HK-2 (cell line): ENCODE measurements at regions not wholly inside any gene's neighbourhood (a gene's known extent, or its start where the extent isn't known, plus 50 kb on each side); places are given as distances from the start of the nearest gene placed in this dataset.
A peak's percentile ranks its signal among the peaks of the same experiment; 100 is the strongest.

Experiments used
- DNase-seq: peaks from one replicate; pipeline ENCODE4 v3.0.0-alpha.2; 2018; ENCODE audit not compliant: unreplicated experiment

GRCh38 chr1:2916706-2917105 lies 104.6 kb upstream of the ACTRT2 start:
- no peak for DNase-seq

DNA sequence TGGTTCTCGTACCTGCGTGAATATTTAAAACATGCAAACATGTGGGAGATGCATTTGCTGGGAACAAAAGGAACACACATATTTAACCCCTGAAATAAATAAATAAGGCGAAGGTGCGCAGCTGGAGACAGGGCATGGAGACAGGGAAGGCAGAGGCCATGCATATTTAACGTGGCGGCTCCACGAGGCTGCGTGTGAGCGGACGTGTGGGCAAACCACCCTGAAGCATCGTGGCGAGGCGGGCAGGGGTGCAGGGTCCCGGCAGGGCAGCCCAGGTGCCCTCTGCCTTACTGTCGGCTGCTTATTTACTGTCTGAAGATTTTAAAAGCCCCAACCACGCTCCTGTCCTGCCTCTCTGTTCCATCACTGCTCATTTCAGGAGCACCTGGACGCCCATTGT lies 104.0 kb upstream of the ACTRT2 start:
- DNase-seq: no peak

GRCh38 chr1:2918441-2918840 lies 102.8 kb upstream of the ACTRT2 start:
- no peak for DNase-seq

- DNase-seq: no peak
Measured at GRCh38 chr1:2919841-2920240, 101.4 kb upstream of the ACTRT2 start.

DNA sequence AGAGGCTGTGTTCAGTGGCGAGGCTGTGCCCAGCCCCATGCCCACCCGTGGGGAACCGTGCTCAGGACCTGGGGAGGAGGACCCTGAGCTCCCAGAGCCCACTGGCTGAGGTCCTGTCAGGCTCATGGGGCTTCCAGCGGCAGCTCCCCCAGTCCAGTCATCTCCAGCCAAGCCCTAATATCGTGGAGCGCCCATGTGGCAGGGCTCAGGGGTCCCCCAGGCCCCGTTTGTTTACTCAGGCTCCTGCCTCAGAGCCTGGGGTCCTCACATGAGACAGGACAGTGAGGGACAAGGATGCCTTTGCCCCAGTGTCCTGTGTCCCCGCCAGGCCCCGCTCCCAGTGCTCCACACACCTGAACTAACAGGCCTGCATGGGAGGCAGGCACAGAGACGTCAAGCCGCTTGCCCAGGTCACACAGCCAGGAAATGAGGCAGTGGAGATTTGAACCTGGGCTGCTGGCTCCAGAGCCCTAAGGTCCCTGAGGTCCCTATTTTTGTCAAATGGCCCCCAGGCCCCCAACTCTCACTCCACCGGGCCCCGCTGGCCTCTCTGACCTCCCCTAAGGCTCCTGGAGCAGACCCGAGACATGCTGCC lies 100.7 kb upstream of the ACTRT2 start:
- DNase-seq: no peak

GRCh38 chr1:2921970-2922686 lies 99.1 kb upstream of the ACTRT2 start:
- DNase-seq: peak; percentile 7

- no peak for DNase-seq
Measured at GRCh38 chr1:2923351-2923750, 97.9 kb upstream of the ACTRT2 start.

DNA sequence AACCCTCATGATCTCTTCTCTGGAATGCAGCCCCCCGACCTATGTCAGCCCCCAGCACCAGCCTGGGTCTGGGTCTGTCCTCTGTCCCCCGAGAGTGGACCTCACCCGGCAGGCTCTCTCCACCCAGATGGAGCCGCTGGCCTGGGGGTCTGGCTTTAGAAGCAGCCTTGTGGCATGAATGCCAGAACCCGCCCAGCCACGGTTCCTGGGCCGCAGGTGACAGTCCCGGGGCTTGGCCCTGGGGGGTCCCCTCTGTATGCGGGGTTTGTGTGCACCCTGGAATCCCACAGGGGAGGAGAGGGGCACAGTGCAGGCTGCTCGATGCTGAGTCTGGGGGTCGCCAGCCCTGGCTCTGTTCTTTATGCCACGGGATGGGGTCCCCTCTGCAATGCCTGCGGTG lies 96.0 kb upstream of the ACTRT2 start:
- DNase-seq: no peak

GRCh38 chr1:2925918-2926317 lies 95.3 kb upstream of the ACTRT2 start:
- DNase-seq: no peak

DNA sequence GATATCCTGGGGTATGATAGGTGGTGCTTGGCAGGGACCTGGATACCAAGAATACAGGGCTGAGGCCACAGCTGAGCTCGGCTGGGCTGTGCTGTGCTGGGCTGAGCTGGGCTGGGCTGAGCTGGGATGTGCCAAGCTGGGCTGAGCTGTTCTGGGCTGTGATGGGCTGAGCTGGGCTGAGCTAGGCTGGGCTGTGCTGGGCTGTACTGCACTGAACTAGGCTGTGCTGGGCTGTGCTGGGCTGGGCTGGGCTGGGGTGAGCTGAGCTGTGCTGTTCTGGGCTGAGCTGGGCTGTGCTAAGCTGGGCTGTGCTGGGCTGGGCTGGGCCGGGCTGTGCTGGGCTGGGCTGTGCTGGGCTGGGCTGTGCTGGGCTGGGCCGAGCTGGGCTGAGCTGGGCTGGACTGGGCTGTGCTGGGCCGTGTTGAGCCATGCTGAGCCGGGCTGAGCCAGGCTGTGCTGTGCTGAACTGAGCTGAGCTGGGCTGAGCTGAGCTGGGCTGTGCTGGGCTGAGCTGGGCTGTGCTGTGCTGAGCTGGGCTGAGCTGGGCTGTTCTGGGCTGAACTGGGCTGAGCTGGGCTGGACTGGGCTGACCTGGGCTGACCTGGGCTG lies 94.7 kb upstream of the ACTRT2 start:
- DNase-seq: no peak

GRCh38 chr1:2927393-2928360 lies 93.6 kb upstream of the ACTRT2 start:
- no peak for DNase-seq

- DNase-seq: no peak
Measured at GRCh38 chr1:2928366-2929325, 92.6 kb upstream of the ACTRT2 start.

GRCh38 chr1:2929335-2929734 lies 91.9 kb upstream of the ACTRT2 start:
- DNase-seq: no peak

- no peak for DNase-seq
Measured at GRCh38 chr1:2930016-2930815, 91.1 kb upstream of the ACTRT2 start.

DNA sequence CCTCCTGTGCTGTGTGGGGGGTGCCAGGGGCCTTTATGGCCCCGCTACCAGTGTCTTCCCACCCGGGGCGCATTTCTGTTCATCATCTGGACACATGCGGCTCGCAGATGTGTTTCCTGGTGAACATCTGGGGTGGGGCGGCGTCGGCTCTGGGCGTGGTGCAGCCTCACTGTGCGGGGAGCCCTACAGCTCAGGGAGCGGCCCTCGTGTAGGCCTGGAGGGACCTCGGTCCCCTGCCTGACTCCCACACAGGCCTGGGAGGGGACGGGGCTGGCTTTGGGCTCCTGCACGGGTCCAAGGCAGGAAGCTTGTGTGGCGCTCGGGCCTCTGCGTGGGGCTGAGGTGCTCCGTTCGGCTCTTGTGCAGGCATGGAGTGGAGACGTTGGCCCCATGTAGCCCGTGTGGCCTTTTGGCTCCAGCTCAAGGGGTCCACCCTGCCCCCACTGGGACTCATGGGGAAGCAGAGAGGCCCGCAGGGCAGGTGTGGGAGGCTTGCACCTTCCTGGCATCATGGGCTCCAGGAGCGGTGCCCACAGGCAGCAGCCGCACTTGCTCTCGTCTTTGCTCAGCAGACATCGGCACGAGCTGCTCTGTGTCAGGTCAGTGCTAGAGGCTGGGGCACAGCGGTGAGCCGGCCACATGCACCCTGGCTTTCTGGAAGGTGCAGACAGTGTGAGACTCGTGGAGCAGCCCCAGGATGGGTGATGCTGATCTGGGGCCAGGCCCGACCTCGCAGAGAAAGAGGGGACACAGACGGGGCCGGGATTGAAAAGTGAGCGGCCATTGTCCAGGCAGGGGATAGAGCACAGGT lies 90.1 kb upstream of the ACTRT2 start:
- DNase-seq: no peak

- DNase-seq: no peak
Measured at GRCh38 chr1:2931724-2932401, 89.4 kb upstream of the ACTRT2 start.

GRCh38 chr1:2932671-2933350 lies 88.5 kb upstream of the ACTRT2 start:
- DNase-seq: no peak
